Stromal cell of bone marrow (primary cell): ENCODE measurements at regions not wholly inside any gene's neighbourhood (a gene's known extent, or its start where the extent isn't known, plus 50 kb on each side); places are given as distances from the start of the nearest gene placed in this dataset.

Experiments
- DNase-seq: peaks from one replicate; pipeline ENCODE4 v3.0.0-alpha.2; 2012; ENCODE audit warnings: low read depth

DNA sequence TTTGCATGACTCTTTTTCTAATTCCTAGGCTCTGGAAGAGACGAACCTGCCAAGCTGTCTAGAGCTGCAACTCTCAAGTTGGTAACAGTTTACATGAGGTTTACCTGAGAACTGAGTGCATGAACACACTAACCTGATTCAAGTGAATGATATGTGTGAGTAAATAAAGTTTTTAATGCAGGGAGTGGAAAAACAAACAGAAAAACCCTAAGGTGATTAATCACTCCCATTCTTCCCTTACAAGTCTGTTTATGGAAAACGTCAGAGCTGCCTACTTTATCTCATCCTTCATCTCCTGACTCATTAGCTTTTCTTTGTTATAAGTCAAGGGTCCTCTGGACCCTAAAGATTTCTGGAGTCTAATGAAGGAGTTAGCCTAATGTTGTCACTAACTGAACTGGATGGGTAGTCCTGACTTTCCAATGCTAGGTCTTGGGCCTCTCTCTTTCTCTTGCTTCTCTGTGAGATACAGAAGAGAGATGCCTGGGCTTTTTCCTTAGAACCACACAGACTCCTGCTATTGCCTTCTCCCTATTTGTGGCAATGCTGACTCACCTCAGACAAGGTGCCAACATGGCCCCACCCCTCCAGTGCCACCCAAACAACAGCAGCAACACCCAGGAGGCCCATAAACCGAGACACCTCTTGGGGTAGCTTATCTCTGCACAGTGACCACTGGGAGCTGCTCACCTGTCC is 952.4 kb downstream of the EPHA4 start:
- DNase-seq: no peak

DNA sequence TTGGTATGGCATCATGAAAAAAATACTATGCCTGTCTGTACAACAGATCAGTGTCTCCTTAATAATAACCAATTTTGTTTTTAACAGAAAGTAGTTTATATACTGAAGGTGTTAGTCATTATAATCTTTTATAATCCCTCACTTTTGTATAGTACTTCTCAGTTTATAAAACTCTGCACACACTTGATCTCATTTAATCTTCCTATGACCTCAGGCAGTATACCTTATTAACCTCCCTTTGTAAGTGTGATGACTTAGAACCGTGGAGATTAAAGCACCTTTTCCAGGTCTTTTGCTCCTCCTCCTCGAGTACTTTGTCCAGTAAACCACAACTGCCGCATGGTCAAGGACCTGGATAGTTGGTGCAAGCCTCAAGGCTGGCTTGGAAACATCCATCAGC is 945.5 kb downstream of the EPHA4 start:
- DNase-seq: no peak

DNA sequence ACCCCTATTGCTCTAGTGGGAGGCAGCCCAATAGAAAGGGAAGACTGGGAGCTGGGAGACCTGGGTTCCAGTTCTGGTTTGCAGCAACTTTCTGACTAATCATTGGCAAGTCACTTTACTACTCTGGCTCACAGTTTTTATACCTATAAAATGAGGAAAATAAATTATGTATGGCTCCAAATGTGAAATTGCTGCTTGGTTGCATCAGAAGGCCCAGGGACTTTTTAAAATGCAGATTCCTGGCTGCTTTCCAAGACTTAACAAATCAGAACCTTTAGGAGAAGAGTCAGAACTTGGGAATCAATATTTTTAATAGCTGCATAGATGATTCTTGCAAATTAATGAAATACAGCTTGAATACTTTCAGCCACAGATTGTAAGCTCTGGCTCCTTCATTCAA is 943.9 kb downstream of the EPHA4 start:
- DNase-seq: no peak

DNA sequence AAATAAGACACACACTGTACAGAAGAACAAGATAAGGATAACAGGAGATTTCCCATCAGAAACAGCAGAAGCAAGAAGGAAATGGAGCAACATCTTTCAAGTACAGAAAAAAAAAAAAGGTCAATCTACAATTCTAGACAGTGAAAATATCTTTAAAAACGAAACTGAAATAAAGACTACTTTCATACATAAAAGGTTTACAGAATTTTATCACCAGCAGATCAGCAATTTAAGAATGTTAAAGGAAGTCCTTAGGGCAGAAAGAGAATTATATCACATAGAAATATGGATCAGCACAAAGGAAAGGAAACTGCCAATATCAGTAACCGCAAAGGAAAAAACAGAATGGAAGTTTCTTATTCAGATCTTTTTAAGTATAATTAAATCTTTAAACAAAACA is 931.0 kb downstream of the EPHA4 start:
- DNase-seq: no peak

DNA sequence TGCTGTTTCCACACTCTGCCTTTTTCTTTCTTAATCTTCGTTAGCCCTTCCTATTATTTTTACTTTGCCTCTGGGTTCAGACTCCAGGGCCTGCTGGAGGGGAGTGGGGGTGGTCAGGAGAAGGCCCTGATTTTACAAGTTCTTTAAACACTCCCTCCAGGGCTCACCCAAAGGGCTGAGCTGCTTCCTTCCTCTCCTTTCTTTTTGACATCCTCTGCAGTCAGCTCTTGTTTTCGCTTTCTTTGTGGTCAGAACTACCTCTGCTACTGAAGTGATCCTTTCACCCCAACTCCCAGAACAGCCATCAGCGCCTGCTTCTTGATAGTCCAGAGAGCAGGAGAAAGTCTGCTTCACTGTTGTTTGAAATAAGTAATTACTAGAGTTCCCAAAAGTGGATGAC is 925.7 kb downstream of the EPHA4 start:
- no peak for DNase-seq

DNA sequence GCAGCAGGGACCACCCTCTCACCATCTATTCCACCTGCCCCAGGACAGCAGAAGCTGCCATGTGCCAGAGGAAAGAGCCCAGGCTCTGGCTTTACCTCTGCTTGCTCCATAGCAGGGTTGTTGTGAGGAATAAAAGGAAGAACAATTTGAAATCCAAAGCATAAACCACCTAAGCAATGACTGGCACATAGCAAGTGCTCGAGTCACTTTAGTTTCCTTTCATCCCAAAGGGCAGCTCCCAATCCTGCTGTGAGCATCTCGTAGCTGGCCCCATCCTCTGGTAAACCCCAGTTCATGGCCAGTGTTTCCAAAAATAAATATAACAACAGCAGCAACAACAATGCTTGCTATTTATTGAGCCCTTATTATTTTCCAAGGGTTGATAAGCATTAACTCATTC is 923.5 kb downstream of the EPHA4 start:
- DNase-seq: no peak

DNA sequence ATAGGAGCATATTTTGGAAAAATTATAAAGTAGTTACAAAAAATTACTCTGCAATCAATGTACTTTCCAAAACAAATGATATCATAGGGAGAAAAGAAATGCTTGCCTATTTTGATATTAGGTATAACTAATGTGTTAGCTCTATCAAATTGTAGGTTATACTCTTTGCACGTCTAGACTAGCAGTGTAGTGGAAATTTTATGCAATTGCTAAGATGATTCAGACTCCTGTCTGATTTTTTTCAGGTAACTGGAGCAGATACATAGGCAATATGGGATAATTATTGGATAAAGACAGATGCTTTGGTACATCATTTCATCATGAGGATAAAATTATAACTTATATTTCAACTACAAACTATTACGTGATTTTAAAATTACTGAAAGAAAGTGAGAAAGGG is 918.3 kb downstream of the EPHA4 start:
- no peak for DNase-seq

DNA sequence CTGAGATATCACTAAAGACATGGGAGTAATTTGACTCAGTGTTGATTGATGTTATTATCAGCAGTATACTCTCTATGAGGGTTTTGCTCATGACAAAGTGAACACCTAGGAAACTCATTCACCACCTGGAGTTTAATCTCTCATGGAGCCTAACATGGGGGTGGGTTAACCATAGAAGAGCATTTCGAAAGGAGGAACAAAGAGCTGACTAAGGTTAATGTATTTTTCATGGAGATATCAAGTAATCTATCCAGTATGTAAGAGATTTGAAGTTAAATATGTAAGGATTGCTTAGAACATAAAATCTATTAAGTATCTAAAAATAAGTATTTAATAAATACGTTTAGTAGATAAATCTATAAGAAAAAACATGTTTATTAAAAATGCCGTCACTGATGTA is 917.8 kb downstream of the EPHA4 start:
- no peak for DNase-seq

DNA sequence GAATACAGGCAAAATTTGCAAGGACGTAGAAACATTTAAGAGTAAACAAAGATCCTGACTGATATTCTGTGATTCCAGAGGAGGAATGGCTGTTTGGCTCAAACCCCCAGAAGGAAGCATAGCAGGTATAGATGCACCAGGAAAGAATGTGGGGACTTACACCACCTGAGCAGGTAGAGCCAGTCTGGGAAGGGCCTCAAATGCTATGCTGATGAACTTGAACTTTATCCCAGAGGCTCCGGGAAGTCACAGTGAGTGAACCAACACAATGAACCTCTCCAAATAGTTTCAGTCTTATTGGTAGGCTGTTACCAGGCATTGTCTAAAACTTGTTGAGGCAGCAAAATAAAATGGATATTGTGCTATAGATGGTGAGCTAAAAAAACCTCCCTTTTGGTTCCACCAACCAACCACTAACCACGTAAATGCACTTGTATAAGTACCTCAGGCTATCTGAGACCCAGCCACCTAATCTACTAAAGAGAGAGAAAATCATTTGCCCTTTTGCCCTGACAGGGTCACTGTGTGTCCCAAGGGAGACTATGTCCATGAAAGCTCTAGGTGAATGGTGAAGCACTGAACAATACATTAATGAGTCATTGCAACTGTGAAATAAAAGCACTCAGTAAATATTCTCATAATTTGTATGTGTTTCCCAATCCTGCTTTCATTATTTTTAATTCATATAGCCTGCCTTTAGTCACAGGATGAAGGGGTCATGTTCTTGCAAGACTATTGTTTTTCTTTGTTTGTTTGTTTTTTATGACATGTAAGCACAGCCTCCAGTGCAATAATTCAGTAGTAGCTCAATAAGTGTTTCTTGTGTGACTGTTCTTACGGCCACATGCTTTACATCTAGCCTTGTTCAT is 911.6 kb downstream of the EPHA4 start:
- no peak for DNase-seq

DNA sequence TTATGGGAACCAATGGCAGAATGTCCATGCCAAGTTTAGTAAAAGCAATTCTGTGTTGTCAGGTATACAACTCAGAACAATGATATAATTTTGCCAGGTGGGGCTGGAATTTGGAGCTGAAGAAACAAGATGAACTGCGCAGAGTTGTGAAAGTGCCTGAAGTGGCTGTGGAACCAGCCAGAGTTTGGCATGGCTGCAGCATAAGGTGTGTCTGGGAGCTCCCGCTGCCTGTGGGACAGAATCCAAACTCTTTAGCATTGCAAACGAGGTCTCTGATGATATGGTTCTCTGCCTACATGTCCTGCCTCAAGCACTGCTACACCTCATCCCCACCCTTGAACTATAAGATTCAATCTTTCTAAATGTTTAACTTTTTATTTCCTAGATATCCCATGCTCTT is 909.7 kb downstream of the EPHA4 start:
- DNase-seq: no peak

DNA sequence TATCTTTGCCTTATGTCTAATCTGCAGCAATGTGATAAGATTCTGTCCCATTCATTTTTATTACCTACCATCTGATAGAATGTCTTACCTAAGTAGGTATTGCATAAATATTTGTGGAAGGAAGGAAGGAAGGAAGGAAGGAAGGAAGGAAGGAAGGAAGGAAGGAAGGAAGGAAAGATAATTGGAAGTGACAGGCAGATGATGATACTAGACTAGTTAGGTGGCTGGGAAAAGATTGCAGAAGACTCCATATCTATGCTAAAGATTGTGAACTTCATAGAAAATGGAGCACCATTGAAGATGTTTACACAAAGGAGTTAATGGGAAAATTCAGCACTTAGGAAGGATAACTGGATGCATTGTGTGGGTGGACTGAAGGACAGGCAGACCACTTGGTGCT is 909.0 kb downstream of the EPHA4 start:
- DNase-seq: no peak

DNA sequence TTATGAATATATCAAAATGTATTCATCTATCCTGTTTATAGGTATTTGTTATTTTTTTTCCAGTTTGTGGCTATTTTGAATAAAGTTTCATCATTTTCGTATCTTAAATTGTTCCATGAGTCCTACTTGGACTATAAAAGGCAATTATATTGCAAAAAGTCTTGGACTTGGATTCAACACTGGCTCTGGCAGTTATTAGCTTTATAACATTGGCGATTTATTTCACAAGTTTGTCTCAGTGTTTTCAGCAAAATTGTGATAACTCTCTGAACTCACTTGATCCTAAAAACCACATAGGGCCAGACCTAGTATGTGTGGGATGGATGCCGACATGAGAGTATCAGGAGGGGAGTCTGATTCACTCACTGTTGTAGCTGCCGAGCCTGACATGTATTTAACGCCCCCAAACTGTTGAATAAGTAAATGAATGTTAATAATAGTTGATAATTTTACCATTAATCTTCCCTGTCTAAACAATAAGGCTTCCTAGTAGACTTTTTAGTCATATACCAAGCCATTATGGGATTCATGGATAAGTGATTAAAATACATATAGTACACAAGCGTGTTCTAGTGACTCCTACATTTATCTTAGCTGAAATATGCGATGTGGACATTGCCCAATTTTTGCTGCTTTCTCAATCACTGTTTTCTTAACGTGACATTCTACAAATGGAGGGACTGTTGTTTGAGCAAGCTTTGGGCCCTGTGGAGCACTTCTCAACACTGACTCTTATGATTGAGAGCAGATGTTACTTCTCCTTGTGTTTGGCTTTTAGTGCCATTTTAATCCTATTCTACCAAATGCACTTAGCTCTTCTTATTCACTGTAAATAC is 907.6 kb downstream of the EPHA4 start:
- DNase-seq: peak; percentile 20

DNA sequence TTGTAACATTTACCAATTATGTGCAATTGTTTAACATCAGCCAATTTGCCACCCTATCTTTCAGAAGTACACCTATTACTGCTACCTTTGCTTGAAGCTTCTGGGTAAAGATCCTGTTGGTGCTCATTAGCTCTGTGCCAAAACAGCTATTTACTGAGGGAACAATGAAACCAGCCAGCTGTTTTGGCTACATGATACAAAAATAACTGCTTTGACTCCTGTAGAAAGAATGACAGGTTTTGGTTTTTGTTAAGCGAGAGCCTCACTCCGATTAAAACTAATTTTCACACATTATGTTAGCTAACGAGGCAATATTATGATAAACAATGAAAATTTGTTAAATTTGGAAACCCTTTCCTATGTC is 907.0 kb downstream of the EPHA4 start:
- no peak for DNase-seq

DNA sequence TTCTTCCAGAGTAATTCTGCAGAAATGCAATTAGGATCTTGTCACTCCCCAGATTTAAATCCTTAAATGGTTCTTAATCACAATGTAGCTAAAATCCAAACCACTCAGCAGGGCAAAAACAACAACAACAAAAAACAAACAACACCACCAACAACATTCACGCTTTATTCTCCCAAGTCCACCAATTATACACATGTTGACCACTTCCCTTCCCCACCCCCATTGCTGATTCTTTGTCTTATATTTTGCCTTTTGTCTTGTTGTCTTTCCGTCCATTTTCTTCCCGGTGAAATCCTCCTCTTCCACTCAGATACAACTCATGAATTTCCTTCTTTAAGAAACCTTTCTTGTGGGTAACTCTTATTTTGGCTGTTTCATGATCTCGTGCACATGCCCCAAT is 902.8 kb downstream of the EPHA4 start:
- DNase-seq: no peak

DNA sequence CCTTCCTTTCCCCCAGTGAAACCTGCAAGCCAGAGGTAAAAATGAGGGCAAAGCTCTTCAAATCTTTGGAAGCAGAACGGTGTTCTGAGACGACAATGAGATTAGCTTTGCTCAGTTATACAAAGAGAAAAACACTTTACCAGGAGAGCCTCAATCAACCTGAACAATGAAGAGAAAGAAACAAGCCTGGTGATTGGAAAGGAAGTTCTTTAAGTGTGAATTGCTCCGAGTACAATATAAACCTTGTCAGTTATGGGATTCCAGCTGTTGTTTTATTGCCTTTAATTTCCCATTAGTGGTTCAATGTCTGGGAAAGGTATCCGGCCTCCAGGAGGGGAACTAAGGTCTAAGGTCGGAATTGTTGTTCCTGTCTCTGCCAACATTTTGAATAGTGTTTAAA is 901.6 kb downstream of the EPHA4 start:
- DNase-seq: no peak

DNA sequence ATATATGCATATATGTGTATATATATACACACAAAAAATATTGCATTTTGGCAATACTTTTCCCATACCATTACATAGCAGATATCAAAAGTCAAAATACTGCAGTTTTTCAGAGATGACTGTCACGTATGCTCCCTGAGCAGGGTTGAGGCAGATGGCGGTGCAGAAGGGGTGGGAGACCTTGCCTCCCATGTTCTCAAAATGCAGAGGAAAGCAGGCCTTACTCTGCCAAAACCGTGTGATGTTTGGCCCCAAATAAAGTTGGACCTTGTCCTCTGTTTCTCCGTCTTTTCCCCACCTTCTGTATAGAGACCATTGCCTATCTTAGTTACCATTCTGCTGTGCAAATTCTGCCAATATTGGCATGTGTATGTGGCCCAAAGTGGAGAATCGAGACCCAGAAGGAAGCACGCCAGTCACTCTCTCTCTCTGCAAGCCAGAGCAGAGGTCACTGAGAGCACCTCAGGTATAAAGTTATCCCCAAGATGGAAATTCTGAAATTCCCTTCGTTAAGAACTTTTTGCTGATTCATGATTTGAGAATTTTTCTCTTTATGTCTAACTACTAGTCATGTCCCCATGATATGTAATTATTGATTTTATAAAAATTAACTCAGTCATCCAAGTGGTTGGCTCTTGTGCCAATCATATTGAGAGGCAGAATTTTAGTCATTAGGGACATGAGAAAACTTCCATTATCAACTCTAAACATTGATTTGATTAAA is 898.8 kb downstream of the EPHA4 start:
- DNase-seq: no peak

DNA sequence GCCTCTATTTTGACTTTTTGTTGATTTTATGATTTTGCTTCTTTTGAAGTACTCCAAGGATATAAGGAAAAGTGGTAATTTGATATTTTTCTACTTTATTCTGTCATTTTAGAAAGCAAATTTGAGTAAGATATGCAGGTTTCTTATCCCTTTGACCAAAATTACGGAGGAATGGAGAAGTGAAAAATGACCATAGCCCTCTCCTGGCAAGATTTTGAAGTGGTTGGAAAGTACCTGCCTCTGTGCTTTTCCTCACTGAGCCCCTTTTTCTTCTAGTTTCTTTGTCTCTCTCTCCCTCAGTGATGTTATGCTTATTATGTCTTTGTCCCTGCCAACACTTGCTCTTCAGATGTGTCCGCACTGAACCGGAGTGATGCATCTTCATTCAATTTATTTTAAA is 898.1 kb downstream of the EPHA4 start:
- DNase-seq: no peak

DNA sequence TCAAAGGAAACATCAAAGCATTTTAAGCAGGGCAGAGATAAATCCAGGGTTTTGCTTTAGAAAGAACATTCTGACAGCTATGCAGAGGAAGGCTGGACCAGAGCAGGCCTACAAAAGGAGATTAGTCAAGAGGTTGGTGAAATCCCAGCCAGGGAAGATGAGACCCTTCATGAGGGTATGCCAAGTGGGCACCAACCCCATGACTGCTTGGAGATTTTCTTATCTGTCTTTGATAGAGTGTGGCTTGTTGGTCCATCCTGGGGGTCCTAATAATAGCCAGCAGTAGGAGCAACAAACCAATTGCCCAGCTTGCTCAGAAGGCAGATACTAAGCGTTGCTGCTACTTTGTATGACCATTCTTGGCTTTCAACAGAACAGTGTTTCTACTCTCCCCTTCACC is 895.4 kb downstream of the EPHA4 start:
- DNase-seq: no peak

DNA sequence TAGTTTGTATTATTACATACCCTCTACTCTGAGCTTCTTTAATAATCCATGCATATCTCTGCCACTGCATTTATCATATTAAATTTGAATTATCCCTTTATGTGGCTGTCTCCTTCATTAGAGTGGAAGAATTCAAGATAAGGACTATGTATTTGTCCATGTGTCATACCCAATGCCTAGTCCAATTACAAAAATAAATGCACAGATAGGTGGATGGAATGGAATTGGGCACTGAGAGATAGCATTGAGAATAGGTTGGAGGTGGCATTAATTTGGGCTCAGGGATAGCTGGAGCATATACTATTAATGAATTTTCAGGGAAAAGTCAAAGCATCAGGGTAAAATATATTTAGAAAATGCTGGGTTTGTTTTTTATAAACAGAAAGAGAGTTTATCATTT is 893.2 kb downstream of the EPHA4 start:
- no peak for DNase-seq

DNA sequence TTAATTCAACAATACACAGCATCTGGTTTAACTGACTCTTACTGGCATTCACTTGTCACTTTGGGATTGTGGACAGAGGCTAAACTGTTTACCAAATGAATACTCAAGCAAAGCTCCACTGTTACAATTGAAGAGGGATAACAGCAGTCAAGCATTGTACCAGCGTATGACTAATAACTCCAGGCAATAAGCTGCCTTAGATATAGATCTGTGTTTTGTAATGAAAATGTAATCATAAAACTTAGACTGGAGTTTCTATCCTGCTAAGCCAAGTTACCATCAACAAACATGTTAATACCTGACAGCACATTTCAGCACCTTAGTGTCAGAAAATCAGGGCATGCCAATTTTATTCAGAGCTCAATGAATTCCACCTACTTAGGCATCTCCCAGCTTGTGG is 889.5 kb downstream of the EPHA4 start:
- DNase-seq: no peak

DNA sequence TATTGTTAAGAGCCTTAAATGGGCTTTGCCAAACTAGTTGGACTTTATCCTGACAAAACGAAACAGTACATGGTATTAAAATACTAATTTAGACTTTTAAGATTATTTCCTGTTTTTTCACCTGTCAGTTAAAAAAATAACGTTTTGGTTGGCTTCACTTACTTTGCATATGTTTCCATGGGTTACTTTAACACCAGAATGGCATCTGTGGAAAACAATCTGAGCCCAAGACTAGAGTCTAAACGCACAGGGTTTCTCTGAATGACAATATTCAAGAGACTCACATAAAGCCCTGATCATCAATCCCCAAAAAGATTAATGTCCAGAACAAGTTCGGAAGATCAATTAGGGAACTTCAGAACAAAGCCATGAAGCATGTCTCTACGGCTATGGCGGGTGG is 888.0 kb downstream of the EPHA4 start:
- no peak for DNase-seq

DNA sequence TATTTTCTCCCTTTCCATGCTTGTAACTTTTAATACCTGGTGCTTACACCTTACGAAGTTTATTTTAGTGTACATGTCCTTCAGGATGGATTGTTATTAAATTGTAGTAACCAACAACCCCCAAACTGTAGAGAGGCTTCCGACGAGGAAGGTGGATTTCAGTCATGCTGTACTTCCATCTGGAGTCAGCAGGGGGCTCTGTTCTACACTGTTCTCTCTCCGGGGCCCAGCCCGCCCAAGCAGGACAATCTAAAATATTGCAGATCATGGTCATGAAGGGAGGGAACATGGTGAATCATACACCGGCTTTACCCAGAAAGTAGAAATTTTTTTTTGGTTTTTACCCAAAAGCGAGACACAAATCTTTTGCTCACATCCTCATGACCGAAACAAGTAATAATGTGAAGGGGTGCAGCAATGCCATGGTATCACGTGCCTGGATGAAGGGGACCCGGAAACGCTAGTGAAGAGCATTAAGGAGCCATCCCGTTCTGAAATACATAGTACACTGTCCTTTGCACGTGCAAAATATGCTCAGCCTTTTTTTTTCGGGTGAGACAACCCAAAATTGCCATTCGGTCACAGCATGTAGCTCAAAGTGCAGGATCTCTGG is 884.8 kb downstream of the EPHA4 start:
- DNase-seq: peak; percentile 64
